H1 (cell line): ENCODE measurements at regions not wholly inside any gene's neighbourhood (a gene's known extent, or its start where the extent isn't known, plus 50 kb on each side); places are given as distances from the start of the nearest gene placed in this dataset.

ENCODE experiments used
- CTCF ChIP-seq, 3 experiments: IDR thresholded peaks; 1 replicate in 2 of 3; 2 replicates in 1 of 3; pipeline versions ENCODE4 v1.5.1 to v1.6.1; 2011; ENCODE audit warnings: low read length in 3 of 3, mild to moderate bottlenecking in 3 of 3, inconsistent platforms in 2 of 3, low read depth in 1 of 3, moderate library complexity in 1 of 3; ENCODE audit not compliant: insufficient read depth in 1 of 3; ENCODE audit errors: control extremely low read depth in 1 of 3
- HDAC6 ChIP-seq: IDR thresholded peaks from one replicate; pipeline ENCODE4 v1.7.1; 2012; ENCODE audit warnings: low read depth, mild to moderate bottlenecking, inconsistent platforms, low read length, moderate library complexity
- JUN ChIP-seq: IDR thresholded peaks from 2 replicates; pipeline ENCODE4 v1.6.1; 2011; ENCODE audit warnings: low read depth, mild to moderate bottlenecking, improper control_type of control experiment, low read length
- POLR2A ChIP-seq, 2 experiments: IDR thresholded peaks; 1 replicate in 1 of 2; 2 replicates in 1 of 2; pipeline ENCODE4 v1.6.1; 2011; ENCODE audit warnings: low read depth in 2 of 2, low read length in 2 of 2, mild to moderate bottlenecking in 2 of 2; ENCODE audit errors: control extremely low read depth in 1 of 2
- TAF1 ChIP-seq: IDR thresholded peaks from 2 replicates; pipeline ENCODE4 v1.6.1; 2011; ENCODE audit warnings: mild to moderate bottlenecking, low read depth, low read length
- ZNF274 ChIP-seq: IDR thresholded peaks from 2 replicates; pipeline ENCODE4 v1.7.0; 2012; ENCODE audit warnings: low read length, borderline replicate concordance; ENCODE audit errors: extremely low read depth

GRCh38 chr19:28541029-28541428, 671.9 kb downstream of the UQCRFS1 start:
- TF ChIP-seq HDAC6: no peak
- TF ChIP-seq JUN: no peak
- TF ChIP-seq POLR2A (IDR thresholded peaks at IDR 0.05; ENCODE audit: control extremely low read depth in 1 of 2, low read depth in 2 of 2, low read length in 2 of 2): no peak
- no peak for TF ChIP-seq CTCF (IDR thresholded peaks at IDR 0.05; ENCODE audit: control extremely low read depth in 1 of 3, insufficient read depth in 1 of 3, low read depth in 1 of 3, low read length in 3 of 3)
- TF ChIP-seq TAF1: no peak
- no peak for TF ChIP-seq ZNF274
